GM06990 (cell line): ENCODE measurements at regions not wholly inside any gene's neighbourhood (a gene's known extent, or its start where the extent isn't known, plus 50 kb on each side); places are given as distances from the start of the nearest gene placed in this dataset.

Source experiments
- DNase-seq: peaks from one replicate; pipeline ENCODE4 v3.0.0-alpha.2; 2011; ENCODE audit not compliant: insufficient read length; ENCODE audit errors: extremely low read depth
- H3K27me3 ChIP-seq: replicated peaks from 2 replicates; pipeline ENCODE4 v1.6.0; 2011; ENCODE audit warnings: low read length; ENCODE audit not compliant: control insufficient read depth, insufficient read depth
- H3K36me3 ChIP-seq: 2 replicates; pipeline ENCODE4 v1.5.1; 2011; ENCODE audit warnings: low read length; ENCODE audit not compliant: control insufficient read depth, insufficient read depth
- H3K4me3 ChIP-seq: replicated peaks from 2 replicates; pipeline ENCODE4 v1.5.1; 2011; ENCODE audit warnings: low read depth, mild to moderate bottlenecking, control low read depth, low read length
- CTCF ChIP-seq: IDR thresholded peaks from 2 replicates; pipeline ENCODE4 v1.5.1; 2011; ENCODE audit warnings: low read length, control low read depth, mild to moderate bottlenecking, inconsistent platforms; ENCODE audit not compliant: insufficient read depth, poor library complexity, severe bottlenecking

GRCh38 chr2:194014639-194015038 lies 1642.4 kb upstream of the SLC39A10 start:
- TF ChIP-seq CTCF, result no peak
- no peak for DNase-seq

GRCh38 chr2:194004590-194005206 lies 1652.3 kb upstream of the SLC39A10 start:
- no peaks in the 10 kb centered on the region for H3K36me3 ChIP-seq
- H3K27me3 ChIP-seq, result no peaks in the 10 kb centered on the region
- no peak for DNase-seq
- H3K4me3 ChIP-seq, result no peak overlapping the region
- TF ChIP-seq CTCF, result no peak

More at GRCh38 chr2:194014639-194015038, 1642.4 kb upstream of the SLC39A10 start:
- no peaks in the 10 kb centered on the region for H3K36me3 ChIP-seq
- H3K4me3 ChIP-seq, result no peak overlapping the region
- no peaks in the 10 kb centered on the region for H3K27me3 ChIP-seq

- H3K27me3 ChIP-seq, result no peaks in the 10 kb centered on the region
- DNase-seq, result no peak
- TF ChIP-seq CTCF, result no peak
- no peak overlapping the region for H3K4me3 ChIP-seq
- no peaks in the 10 kb centered on the region for H3K36me3 ChIP-seq
Measured at GRCh38 chr2:194003911-194004310, 1653.1 kb upstream of the SLC39A10 start.

GRCh38 chr2:194002699-194003368 lies 1654.2 kb upstream of the SLC39A10 start:
- no peaks in the 10 kb centered on the region for H3K36me3 ChIP-seq
- no peak for TF ChIP-seq CTCF
- no peak overlapping the region for H3K4me3 ChIP-seq
- no peak for DNase-seq
- no peaks in the 10 kb centered on the region for H3K27me3 ChIP-seq

GRCh38 chr2:193990868-193991267 lies 1666.2 kb upstream of the SLC39A10 start:
- H3K4me3 ChIP-seq, result no peak overlapping the region
- no peak for TF ChIP-seq CTCF
- no peaks in the 10 kb centered on the region for H3K27me3 ChIP-seq
- no peak for DNase-seq
- H3K36me3 ChIP-seq, result no peaks in the 10 kb centered on the region
